CD4-positive, alpha-beta T cell treated with Interleukin-21 for 1 hour (primary cell): ENCODE measurements at regions not wholly inside any gene's neighbourhood (a gene's known extent, or its start where the extent isn't known, plus 50 kb on each side); places are given as distances from the start of the nearest gene placed in this dataset.

ENCODE experiments used
- DNase-seq: peaks from one replicate; pipeline ENCODE4 v3.0.0-alpha.2; 2020

DNA sequence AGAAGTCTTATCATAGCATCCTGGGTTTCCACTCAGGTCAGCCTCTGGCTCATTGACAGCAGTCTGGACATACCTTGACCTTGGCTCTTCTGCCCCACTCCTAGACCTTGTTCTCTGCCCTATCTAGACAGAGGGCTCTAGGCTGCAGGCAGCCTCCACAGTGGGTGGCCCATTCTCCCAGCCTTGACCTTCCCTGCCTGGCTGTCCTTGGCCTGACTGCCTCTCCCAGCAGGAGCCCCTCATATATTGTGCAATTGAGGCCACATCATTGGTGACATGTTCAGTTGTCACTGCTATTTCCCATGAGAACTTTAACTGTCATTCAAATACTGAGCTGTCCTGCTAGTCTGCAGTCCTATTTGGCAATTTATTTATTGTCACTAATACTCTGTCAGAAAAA, 503.4 kb downstream of the PLXNA4 start:
- no peak for DNase-seq

DNA sequence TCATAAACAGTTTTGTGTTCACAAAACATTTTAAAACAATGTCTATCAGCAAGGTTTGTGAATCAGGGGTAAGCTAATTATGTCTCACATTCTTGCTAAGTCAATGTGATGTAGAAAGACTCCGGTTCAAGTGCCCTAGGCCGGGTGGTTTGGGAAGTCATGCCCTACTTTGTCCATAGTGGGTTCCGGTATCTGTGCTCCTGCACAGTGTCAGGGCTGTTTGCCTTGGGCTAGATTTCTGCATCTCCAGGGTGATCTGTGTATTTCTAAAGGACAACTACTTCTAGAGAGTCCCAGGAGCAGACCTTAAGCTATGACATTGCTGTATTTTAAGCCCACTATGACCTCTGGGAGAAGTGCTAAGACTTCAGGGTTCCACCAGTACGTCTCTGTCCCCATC, 504.1 kb downstream of the PLXNA4 start:
- DNase-seq, result no peak

DNA sequence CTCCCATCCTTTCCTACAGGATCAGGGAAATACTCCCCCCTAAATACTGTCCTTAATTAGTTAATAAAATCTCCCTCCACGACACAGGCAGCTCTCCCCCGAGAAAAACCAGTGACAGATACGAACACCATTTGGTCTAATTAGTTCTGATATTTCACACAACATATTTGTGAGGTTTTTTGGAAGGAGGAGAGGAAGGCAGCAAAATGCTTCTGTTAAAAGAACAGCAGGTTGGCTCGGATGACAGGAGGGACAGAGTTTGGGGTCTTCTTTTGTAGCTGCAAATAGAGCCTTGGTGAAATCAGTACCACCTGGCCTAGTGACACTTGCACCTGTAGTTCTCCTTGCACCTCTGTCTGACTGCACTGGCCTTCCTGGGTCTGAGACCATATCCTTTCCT, 507.0 kb downstream of the PLXNA4 start:
- no peak for DNase-seq

DNA sequence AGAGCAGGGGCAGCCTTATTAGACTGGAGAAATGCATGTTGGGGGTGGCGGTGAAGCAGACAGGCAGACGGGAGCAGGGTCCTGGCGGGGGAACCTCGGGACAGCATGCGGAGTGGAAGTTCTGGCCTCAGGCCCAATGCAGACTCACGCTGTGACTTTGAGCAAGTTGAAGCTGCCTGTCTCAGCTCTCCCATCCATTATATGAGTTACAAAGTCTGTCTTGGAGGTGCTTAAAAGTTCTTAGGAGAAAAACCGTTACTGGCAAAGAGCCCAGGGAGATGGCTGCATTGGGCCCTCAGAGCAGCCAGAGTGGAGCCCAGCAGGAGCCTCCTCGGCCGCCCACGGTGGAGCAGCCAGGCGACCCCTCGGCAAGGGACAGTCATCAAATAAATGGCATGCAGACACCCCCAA, 509.5 kb downstream of the PLXNA4 start:
- DNase-seq, result no peak

DNA sequence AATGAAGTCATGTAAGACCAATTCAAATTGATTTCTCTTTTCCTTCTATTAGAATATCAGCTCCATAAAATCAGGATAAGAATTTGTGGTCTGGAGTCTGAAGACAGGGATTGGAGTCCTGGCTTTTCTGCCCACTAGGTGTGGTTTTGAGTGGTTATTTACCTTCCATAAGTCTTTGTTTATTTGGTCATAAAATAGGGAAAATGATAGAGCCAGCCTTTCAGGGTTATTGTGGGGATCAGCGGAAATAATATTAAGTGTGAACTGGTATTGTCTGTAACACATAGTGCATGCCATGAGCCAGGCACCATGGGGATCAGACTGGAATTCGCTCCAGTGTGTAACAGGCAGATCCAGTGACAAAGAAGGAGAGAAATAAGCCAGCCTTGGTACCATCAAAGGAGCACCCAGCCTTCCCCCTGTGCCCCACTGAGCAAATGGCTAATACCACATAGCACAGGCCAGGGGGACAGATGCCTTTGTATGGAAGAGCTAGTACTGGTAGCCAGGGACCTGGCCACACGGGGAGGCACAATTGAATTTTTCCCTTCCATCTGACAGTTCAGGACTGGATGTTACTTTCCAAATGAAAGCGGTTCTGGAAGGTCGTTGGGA, 509.7 kb upstream of the PODXL start:
- DNase-seq, result no peak

DNA sequence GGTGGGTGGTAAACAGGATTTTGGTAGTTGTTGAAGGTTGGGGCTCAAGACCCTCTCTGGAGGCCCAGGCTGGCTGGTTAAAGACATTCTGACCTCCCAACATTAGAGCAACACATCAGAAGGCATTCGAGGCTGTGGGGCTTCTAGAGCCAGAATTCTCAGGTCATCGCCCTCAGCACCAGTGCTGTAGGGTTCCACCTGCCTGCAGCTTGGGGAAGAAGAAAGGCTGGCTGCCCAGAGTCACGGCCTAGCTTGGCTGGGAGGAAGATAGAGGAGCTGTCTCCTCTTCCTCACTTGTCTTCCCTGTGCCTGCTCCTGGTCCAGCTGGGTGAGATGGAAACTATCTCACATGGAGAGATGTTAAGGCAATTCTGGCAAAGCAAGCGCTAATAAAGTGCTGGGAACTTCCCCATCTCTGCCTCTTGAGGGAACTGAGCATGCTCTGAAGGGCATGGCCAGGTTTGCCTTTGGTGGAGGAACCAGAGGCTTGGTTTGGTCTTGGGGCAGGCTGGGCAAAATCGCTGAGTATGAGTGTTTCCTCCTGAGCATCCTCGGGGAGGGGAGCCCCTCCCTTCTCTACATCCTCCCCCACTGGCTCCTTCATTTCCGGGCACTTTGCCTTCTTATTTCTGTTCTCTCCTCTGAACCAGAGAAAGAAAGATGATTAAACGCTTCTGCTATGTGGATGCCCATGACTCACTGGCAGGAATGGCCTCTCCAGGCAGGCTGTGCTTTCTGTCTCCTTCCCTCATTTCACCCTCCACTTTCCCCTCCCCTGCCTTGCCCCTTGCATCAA, 509.0 kb upstream of the PODXL start:
- no peak for DNase-seq

DNA sequence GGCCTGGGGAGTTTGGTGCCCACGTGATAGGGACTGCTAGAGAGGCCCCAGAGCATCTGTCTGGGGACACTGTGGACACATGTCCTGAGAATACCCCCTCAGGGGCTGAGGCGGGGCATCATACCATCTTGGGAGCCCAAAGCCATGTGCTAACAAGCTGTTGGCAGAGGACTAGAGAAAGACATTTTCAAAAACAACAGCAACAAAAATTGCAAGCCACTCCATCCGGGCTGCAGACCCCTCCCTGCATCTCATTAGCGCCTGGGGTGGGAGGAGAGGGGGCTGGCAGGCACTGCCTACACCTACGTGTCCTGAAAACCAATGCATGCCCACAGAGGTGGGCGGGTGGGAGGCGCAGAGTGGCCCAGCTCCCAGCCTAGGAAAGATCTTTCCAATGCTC, 507.4 kb upstream of the PODXL start:
- DNase-seq, result no peak

DNA sequence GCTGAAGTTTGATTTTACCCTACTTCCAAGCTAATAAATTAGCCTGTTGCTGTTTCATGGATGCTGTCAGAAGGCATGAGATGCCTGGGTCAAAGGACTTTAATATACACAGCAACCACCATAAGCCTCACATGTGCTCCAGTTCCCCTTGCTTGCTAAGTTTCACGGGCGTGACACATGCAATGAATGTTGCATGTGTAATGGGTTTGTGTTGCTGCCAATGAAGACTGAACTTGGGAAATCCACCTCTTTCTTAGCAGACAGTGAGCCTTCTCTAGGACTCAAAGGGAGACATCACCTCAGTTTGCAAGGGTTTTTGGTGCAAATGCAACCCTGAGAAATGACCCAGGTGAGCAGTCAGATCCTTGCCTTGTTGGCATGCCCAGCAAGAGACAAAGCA, 505.5 kb upstream of the PODXL start:
- no peak for DNase-seq

DNA sequence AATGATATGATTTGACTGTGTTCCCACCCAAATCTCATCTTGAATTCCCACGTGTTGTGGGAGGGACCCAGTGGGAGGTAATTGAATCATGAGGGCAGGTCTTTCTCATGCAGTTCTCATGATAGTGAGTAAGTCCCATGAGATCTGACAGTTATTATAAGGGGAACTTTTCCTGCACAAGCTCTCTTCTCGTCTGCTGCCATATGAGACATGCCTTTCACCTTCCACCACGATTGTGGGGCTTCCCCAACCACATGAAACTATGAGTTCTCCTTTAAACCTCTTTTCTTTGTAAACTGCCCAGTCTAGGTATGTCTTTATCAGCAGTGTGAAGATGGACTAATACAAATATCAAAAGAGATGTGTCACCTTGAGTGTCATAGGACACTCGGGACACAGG, 502.7 kb upstream of the PODXL start:
- no peak for DNase-seq

DNA sequence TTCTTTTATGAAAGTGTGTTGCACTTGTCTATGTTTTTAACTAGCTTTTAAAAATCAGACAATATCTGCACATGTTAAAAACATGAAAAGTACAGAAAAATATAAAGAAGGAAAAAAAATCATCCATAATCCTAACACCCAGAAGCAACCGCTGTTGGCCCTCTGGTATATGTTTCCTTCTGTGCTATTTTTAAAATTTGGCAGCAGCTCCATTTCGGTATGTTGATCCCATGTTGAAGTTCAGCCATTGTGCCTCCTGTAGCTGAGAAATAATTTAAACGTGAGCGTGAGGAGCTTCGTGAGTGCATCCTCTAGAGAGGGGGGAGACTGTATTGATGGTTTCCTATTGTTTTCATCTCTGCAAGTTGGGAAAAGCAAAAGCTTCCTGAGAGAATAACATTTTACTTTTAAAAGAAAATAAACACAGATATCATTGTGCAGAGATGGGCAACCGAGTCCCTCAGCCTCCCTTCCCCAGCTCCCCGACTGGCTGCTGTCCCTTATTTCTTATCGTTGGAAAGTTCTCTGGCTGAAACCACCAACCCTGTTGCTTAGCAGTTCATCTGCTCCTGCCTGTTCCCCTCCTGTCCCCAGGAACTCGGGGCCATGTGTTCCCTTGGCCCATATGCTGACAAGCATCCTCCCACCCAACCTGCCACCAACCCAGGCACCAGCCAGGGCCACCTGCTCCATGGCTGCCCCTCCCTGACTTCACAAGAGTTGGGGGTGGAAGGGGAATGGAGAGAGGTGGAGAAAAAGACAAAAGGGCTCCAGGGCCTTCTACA, 499.1 kb upstream of the PODXL start:
- DNase-seq, result no peak

DNA sequence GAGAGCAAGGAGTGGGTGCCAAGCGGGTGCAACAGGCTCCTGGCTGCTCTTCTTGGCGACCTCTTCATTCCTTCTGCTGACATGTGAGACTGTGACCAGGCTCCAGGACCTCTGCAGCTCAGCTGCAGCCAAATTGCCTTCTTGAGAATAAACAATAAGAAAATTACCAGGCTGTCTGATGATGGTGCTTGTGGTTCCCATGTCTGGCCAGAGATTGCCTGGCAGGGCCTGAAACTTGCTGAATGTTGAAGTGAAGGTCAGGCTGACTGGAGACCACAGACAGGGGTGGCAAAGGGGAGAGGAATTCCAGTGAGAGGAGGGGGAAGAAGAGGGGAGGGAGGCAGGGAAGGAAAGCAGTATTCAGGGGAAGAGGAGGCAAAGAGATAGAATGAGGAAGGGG, 497.4 kb upstream of the PODXL start:
- DNase-seq, result no peak

DNA sequence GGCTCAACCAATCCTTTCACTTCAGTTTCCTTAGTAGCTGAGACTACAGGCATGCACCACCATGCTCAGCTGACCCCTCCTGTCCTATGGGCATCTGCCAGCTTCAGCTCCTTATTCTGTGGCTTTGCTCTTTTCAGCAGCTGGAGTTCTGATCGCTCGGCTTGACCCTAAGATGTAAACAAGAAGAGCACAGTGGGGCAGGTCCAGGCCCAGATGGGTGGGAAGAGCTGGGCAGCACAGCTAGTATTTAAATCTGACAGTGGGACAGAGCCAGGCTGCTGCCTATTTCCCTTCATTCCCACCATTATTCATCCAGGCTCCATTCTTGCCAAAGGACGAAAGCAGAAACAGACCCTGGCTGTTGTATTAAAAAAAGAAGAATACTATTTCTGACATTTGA, 494.9 kb upstream of the PODXL start:
- no peak for DNase-seq

DNA sequence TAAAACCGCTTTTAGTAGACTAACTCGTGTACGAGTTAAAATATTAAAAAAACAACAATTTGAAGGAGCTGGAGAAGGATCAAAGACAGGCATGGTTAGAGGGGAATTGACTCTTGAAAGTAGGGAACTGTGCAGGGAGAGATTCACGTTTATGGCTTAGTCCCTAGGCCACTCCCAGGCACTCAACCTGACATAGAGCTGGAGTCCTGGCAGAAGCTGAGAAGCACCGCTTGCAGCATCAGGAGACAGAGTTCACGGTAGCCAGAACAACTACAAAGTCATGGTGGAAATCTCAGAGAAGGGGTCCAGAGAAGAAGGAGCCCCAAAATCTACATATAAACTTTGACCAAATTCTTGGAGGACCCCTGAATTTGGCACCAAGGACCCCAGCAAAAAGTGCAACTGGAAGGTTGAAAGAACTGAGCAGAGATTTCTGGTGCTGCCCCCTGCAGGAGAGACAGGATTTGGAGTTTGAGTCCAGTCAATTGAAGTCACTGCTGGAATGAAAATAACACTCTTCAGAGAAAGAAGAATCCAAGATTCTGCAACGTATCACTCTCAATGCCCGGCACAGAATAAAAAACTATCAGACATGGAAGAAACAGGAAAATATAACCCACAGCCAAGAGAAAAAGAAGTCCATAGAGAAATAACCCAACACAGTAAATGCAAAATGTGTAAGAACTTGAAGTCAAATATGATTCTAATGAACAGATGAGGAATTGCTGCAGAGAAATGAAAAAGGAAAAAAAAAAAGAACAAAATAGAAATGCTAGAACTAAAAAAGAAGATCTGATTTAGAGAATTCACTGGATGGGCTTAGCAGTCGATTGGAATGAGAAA, 493.3 kb upstream of the PODXL start:
- DNase-seq, result no peak

DNA sequence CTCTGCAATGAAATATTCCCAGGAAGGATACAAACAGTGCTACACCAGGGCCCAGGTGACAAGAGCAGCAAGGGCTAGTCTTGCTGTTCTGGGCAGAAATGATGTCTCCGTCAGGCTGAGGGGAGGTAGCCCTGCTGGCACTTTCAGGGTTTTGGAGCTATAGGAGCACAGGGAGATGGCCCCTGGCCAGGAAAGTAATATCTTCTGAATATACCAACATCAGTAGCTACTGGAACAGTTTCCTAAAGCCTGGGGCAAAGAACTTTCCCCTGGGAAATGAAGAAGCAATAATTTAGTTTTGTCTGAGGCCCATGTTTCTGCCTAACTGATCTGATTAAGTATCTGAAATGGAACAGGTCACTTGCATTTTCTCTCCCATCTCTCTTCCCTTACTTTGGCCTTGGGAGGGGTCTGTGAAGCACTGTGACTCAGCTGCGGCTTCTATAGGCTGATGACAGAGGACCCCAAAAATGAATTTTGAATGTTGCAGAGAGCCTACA, 489.1 kb upstream of the PODXL start:
- no peak for DNase-seq

DNA sequence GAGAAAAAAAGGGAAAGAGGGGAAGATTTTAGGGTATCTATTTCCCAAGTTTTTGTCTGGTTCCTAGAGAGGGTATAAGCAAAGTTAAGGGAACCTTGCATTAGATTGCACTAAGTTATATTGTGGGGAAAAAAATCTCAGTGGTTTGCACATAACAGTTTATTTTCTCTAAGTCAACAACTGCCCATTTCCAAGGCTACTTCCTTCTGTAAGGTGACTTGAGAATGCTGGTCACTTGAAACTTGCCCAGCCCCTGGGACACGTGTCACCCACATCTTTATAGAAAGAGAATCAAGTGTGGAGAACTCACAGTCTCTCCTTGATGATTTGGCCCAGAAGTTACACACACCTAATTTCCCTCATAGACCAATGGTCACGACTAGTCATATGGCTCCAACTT, 488.6 kb upstream of the PODXL start:
- DNase-seq, result no peak

DNA sequence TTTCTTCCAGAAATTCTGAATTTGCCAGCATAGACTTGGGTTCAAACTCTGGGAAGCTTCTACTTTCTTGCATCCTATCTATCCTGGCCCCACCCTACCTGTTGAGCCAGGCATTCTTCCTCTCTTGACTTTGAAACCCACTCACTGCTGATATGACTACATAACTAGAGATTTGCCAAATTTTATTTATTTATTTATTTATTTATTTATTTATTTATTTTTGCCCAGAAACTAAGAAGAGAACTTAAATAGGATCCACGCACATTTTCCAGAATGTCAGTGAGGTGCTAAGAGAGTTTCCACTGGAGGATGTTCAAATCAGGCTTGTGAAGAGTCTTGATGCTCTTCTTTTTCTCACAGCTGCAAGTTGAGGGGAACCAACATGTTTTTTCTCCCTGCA, 487.8 kb upstream of the PODXL start:
- DNase-seq, result no peak

DNA sequence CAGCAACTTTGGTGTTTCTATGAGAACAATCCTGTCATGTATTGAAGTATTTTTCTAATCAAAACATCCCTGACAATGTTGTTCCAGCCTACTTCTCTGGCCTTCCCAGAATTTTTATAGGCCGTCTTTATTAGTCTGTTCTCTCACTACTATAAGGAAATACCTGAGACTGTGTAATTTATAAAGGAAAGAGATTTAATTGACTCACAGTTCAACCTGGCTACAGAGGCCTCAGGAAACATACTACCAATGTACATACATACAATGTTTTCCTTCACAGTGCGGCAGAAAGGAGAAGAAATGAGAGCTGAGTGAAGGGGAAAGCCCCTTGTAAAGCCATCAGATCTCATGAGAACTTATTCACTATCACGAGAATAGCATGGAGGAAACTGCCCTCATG, 484.7 kb upstream of the PODXL start:
- no peak for DNase-seq

DNA sequence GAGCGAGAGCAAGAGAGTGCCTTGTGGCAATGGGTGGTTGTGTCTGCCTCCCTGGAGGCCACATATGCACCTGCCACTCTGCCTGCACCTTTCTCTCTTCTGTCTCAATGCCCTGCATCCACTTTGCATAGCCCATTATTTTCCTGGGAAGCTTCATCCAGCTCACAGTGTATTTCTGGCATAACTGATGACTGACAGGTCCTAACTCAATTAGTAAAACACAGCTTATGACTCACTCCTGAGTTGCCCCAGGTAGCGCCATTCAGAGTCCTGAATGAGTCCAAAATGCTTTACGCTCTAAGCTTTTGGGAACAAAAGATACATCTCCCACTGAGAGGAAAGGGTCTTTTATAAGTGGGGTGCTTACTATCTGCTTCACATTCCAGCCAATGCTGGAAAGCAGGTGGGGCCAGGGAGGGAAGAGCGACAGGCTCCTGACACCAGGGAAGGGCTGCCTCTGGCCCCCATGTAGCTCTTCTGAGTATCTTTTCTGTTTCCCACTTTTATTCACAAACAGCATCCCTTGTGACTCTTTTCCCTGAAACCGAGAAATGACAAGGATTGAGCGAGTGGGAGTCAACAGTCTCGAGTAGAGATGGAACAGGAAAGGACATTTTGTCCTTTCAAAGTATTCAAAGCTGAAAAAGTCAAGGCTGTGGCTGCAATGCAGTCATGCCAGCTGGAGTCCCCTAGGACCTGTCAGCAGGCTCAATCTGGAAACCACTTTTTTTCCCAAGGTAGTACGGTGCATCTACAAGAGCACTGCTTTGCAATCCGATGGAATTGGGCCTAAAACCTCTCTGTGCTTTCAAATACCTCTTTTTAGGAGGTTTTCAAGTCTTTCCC, 479.3 kb upstream of the PODXL start:
- DNase-seq, result no peak

DNA sequence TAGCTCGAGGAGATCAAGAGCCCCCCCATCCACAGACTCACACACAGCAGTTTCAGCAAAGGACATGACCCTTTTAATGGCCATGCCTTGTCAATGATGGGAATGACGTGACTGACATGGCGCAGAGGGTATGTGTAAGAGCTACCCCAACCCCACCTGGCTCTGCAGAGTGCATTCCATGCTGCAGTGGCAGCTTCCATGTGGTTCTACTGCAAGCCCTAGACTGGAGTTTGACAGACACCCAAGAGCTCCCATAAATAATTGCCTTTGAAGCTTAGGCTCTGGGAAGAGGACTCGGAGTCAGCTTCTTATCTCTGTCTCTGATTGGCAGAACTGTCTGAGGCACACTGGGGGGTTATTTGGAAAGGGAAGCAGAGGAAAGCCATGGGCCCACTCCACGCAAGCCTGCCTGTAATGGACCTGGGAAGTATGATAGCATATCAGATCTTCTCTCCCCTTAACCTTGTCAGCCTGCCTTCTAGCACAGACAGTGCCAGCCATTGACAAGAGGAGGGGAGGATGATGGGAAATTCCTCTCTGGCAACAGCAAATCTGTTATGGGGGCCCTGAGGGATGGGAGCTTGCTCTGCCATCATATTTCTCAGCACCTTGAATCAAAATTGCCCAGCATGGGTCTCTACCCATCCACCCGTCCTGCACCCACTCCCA, 478.5 kb upstream of the PODXL start:
- DNase-seq, result no peak

DNA sequence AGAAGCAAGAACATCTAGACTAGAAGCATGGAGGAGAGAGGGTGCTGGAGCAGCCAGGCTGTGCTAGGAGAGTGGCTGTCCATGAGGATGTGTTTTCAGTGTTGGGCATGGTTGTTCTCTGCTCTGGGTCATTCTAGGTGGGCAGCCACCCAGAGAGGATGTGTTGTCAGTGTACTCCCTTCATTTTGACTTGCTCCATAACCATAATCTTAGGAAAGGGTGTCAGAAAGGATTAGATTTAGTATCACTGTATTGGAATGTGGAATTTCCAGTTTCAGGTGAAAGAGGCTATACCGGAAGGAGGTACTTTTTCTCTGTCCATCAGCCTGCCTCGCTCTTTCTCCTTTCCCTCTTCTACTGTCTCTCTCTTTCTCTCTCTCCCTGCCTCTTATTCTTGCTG, 474.5 kb upstream of the PODXL start:
- no peak for DNase-seq

DNA sequence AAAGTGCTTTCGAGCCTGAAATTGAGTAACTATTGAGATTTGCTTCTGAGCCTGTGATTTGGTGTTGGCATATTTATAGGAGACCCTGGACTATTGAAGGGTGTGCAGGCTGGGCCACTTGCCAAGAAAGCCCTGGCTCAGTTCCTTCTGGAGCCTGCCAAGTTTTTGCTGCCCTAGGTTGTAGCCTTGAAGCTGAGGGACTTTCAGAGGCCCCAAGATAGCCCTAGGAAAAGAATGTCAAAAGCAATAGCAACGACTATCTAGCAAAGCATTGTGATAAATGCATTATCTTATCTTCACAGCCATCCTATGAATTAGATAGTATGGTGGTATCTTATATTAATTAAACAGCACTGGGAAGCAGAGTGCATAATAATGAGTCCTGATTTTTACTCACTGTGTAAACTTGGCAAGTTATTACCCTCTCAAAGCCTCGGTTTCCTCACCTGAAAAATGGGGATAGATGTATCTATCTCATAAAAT, 473.7 kb upstream of the PODXL start:
- no peak for DNase-seq
